HFFc6 (cell line): ENCODE measurements at regions not wholly inside any gene's neighbourhood (a gene's known extent, or its start where the extent isn't known, plus 50 kb on each side); places are given as distances from the start of the nearest gene placed in this dataset.

Experiments
- DNase-seq: peaks from one replicate; pipeline ENCODE4 v3.0.0-alpha.2; 2018
- H3K27ac Mint-ChIP-seq: 2 replicates; pipeline ENCODE4 v1.8.0; 2020; ENCODE audit warnings: mild to moderate bottlenecking, mixed read lengths
- H3K27me3 Mint-ChIP-seq: 2 replicates; pipeline ENCODE4 v1.8.0; 2021; ENCODE audit warnings: mild to moderate bottlenecking, moderate library complexity, mixed read lengths; ENCODE audit not compliant: insufficient read depth
- H3K36me3 Mint-ChIP-seq: 2 replicates; pipeline ENCODE4 v1.8.0; 2021; ENCODE audit warnings: low read depth, mixed read lengths
- H3K4me1 Mint-ChIP-seq: 2 replicates; pipeline ENCODE4 v1.8.0; 2020; ENCODE audit warnings: low read depth, mixed read lengths
- H3K4me3 Mint-ChIP-seq: 2 replicates; pipeline ENCODE4 v1.8.0; 2020; ENCODE audit warnings: mild to moderate bottlenecking, moderate library complexity, mixed read lengths
- H3K9me3 Mint-ChIP-seq: 2 replicates; pipeline ENCODE4 v1.8.0; 2020; ENCODE audit warnings: mild to moderate bottlenecking, mixed read lengths
- CTCF ChIP-seq: fragments of 200-600 bp; sonication (generic); IDR thresholded peaks from 2 replicates; pipeline ENCODE4 v1.5.0; 2021; ENCODE audit warnings: antibody characterized with exemption, mild to moderate bottlenecking

GRCh38 chr4:179485781-179486180, 2043.5 kb upstream of the AGA start:
- H3K36me3 Mint-ChIP-seq = no peaks in the 10 kb centered on the region; the same call in 1 of the 2 replicates
- TF ChIP-seq CTCF = no peak
- DNase-seq = no peak
- no peak overlapping the region for H3K4me3 Mint-ChIP-seq
- peaks cover 49% of the 10 kb centered on the region for H3K9me3 Mint-ChIP-seq
- H3K4me1 Mint-ChIP-seq = no peaks in the 10 kb centered on the region
- H3K27ac Mint-ChIP-seq = no peak overlapping the region
- H3K27me3 Mint-ChIP-seq = peaks cover 2% of the 10 kb centered on the region; the same call in 1 of the 2 replicates

GRCh38 chr4:179486570-179487335, 2044.5 kb upstream of the AGA start:
- H3K27me3 Mint-ChIP-seq = peaks cover 2% of the 10 kb centered on the region; the same call in 1 of the 2 replicates

GRCh38 chr4:179492260-179493080, 2050.2 kb upstream of the AGA start:
- no peak overlapping the region for H3K27ac Mint-ChIP-seq

More at GRCh38 chr4:179486570-179487335, 2044.5 kb upstream of the AGA start:
- Mint-ChIP-seq H3K36me3 (no peaks in the 10 kb centered on the region; the same call in 1 of the 2 replicates), H3K9me3 (peaks cover 42% of the 10 kb centered on the region), H3K4me3 (no peak overlapping the region), H3K4me1 (no peaks in the 10 kb centered on the region), H3K27ac (no peak overlapping the region)
- no peak for DNase-seq
- no peak for TF ChIP-seq CTCF

GRCh38 chr4:179503976-179504375, 2061.7 kb upstream of the AGA start:
- no peaks in the 10 kb centered on the region for H3K4me1 Mint-ChIP-seq
- DNase-seq = no peak
- no peaks in the 10 kb centered on the region for H3K36me3 Mint-ChIP-seq
- no peak overlapping the region for H3K27ac Mint-ChIP-seq
- H3K9me3 Mint-ChIP-seq = peaks cover 26% of the 10 kb centered on the region; the same call in 1 of the 2 replicates
- no peak overlapping the region for H3K4me3 Mint-ChIP-seq
- H3K27me3 Mint-ChIP-seq = no peaks in the 10 kb centered on the region
- no peak for TF ChIP-seq CTCF

More at GRCh38 chr4:179492260-179493080, 2050.2 kb upstream of the AGA start:
- H3K4me1 Mint-ChIP-seq = no peaks in the 10 kb centered on the region
- H3K27me3 Mint-ChIP-seq = peaks cover 2% of the 10 kb centered on the region; the same call in 1 of the 2 replicates
- no peaks in the 10 kb centered on the region for H3K36me3 Mint-ChIP-seq
- H3K9me3 Mint-ChIP-seq = peaks cover 36% of the 10 kb centered on the region
- H3K4me3 Mint-ChIP-seq = no peak overlapping the region
- no peak for DNase-seq
- no peak for TF ChIP-seq CTCF

GRCh38 chr4:179509489-179509888, 2067.3 kb upstream of the AGA start:
- H3K27ac Mint-ChIP-seq = no peak overlapping the region
- no peak overlapping the region for H3K4me3 Mint-ChIP-seq
- H3K36me3 Mint-ChIP-seq = no peaks in the 10 kb centered on the region
- no peaks in the 10 kb centered on the region for H3K27me3 Mint-ChIP-seq
- H3K4me1 Mint-ChIP-seq = no peaks in the 10 kb centered on the region
- no peak for DNase-seq
- peaks cover 44% of the 10 kb centered on the region for H3K9me3 Mint-ChIP-seq
- TF ChIP-seq CTCF = no peak
